ENCODE measurements at regions not wholly inside any gene's neighbourhood (a gene's known extent, or its start where the extent isn't known, plus 50 kb on each side); places are given as distances from the start of the nearest gene placed in this dataset.

DNA sequence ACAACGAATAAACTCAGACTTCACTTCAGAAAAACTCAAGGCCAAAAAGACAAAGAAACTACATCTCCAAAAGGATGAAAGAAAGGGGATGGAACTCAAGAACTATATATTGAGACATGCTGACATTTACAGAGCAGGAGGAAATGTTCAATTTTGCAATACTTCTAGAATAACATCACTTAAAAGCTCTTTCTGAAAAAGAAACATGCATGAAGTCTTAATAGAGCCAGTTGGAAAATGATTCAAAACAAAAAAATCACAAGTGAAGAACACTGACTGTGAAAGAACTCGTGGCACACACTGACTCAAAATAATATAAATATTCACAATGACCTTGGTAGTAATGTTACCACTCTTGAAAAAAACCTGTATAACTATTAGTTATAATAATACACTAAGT lies 267.8 kb upstream of the NREP start:
- no peak for DNase-seq

DNA sequence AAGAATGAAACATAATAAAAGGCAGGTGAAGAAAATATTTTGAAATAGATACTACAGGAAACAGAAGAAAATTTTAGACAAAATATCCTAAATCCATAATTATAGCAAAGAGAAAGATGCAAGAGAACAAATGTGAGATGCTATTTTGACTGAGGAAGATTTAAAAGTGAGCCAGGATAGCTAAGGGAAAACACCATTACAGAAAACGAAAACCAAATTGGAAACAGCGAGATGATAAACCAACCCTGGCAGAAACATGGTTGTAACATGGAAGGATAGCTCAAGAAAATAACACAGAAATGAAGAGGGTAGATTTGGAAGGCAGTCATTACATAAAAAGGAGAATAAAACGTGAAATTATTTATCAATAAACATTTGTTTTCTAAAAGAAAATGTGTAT lies 267.2 kb upstream of the NREP start:
- DNase-seq = no peak

DNA sequence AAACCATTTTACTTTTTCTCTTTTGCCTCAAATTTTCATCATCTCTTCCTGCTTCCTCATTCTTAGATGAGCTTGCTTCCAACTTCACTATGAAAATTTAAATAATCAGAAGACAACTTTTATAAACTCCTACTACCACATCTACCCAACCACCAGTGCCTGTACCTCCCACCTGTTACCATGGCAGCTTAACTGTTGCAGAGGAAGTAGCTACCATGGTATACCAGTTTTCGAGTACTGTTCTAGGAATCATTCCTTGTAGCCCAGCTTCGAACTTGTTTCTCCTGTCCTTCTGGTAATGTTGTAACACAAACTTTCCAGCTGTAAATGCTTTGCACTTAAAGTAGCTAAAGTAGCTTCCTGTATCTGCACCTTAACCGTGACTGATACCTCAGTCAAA lies 266.8 kb upstream of the NREP start:
- no peak for DNase-seq

DNA sequence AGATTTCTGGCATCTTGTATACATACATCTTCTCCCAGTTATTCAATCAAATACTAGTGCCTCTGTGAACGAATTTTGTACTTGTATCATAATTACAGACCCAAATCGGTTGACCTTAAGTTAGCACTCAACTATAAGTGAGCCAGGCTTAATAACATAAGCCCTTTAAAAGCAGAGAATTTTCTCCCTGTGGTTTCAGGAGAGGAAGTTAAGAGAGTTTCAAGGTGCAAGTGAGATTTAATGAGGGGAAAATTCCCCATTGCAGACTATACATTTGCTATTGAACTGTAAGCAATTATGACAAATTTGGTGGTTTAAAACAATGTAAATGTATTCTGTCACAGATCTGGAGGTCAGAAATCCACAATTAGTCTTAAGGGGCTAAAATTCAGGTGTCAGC lies 261.9 kb upstream of the NREP start:
- DNase-seq = no peak

DNA sequence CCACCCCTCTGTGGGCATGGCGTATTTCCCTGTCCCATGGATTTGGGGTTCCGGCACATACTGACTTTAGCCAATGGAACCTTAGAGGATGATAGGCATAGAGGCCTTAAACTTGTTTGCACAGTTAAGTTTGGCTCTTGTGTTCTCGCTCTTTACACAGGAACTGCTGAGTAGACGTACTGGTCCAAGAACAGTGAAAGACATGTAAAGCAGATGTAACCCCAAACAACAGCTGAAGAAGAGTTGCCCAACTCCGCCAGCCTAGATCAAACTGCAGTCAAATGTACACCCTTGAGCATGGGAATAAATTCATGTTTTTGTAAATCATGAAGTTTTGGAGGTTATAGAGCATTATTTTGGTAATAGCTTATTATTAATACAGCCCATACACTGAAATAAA lies 260.0 kb upstream of the NREP start:
- DNase-seq = no peak

DNA sequence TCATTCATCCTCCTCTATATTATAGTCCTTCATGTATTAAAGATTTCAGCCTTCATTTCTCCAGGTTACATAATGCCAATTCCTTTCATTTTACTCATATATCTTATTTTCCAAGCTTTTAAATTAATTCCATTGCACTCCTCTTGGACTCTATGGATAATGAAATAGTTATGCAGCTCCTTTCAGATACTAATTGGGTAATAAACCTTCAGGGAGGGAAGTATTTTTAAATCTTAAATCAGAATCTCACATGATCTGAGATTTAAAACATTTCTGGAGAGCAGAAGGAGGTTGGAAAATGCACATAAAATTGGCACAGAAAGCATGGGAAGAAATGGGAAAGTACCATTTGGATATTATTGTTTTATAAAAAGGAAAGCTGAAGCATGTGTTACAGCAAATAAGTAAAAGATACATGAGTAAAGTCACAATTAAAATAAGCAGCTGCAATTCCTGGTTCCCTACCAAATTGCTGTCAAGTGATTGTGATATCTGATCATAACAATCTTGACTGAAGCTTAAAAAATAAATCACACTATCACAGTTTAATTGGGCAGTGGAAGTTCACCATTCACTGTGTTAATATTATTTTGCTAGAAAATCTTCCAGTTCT lies 257.9 kb upstream of the NREP start:
- no peak for DNase-seq

DNA sequence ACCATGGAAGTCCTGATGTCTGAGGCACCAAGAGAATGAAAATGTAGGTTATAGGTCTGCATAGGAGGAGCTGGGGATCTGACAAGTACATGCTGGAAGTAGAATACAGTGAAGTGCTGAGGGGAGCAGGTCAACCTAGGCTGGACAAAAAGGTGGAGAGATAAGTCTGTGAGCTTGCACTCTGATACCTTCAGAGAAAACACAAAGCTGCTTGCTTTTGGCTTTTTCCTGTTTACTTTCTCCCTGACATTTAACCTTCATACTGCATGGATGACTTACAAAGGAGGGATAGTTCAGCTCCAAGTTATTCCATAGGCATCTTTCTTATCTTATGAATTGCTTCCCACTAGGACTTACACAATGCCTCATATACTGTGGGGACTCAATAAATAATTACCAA lies 256.7 kb upstream of the NREP start:
- DNase-seq = no peak

DNA sequence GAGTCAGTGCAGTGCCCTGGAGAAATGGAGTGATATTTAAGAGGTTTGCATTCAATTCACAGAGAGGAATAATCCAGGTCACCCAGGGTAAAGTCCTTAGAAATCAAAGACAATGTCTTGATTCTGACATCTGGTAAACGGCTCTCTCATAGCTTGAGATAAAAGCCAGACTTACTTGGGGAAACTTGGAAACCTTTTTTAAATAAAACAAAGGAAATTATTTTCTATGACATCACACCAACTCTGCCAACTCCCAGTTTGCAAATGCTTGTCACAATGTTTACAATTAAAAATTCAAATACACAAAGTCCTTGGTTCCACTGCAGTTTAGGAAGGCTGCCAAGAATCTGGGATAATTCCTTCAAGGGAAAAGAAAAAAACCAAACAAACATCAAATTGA lies 255.1 kb upstream of the NREP start:
- no peak for DNase-seq

DNA sequence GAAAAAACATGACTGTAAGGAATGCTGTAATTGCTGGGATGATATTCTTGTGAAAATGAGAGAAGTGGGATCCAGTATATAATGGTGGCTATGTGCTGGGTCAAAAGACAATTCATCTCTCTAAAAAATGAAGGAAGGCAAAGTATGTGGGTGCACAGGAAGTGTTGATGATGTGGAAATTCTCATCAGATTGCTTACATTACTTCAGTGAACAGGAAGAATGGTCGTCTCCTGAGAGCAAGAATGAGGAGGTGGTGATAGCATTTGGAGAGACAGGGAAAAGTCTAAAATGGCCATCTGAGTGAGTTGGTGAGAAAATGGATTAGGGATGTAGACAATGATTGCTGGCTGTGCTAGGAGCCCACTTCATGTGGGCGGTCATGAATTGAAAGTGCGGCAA lies 253.5 kb upstream of the NREP start:
- DNase-seq = no peak

DNA sequence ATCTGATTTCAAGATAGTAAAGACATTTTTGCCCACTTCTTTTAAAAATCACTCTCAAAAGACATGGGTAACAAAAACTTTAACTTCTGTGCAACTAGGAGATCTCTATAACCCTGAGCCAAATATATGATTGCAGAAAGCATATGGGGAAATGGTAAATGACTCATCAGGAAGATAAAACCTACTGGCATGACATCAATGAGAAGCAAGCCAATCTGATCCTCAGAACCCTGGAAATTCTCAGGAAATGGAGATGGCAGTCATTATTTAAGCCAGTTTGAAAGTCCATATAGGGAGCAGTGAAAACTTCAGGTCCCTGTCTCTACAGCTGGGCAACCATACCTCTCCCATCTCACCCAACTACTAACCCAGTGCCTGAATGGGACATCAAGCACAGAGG lies 249.7 kb upstream of the NREP start:
- no peak for DNase-seq

DNA sequence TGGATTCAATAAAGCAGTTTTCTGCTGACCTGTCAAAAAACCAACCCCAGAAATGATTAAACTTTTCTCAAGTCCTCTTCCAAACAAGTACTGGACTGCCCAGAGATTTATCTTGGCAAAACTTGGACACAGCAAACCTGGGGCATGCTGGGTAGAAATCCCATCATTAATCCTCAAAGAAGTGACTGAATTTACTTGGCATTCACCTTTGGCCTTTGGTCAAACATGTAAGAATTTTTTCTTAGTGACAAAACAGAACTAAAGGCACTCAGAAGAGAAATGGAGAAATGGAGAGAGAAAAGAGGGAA lies 248.6 kb upstream of the NREP start:
- DNase-seq = no peak

DNA sequence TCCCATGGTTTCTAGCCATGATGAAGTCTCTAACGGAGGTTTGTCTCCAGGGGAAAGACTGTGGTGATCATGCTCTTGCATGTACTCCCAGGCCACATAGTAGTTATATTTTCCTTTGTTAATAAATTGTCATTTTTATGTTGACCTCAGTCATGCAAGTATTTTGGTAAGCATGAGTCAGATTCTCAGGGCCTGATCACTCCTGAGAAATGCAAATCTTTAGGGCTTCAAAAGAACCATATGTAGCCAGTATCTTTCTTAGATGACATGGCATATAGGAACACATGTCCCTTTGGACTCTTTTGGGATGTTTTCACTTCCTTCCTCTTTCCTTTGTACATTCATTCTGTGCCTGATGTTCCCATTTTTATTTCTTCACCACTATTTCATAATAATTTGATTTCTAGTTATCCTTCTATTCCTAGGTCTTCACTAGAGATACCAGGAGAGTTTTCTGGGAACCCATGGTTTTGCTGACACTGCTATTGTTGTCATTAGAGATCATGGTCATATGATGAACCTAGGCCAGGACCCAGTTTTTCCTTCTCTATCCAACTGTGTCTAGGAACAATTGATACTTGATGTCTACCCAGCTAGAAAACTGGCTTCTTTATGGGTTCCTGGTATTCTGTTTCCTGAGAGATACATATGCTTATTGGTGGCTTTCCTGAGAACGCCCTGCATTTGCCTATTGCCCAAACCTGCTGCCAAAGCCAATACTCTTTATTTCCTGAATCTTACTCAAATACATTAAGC lies 248.1 kb upstream of the NREP start:
- no peak for DNase-seq

DNA sequence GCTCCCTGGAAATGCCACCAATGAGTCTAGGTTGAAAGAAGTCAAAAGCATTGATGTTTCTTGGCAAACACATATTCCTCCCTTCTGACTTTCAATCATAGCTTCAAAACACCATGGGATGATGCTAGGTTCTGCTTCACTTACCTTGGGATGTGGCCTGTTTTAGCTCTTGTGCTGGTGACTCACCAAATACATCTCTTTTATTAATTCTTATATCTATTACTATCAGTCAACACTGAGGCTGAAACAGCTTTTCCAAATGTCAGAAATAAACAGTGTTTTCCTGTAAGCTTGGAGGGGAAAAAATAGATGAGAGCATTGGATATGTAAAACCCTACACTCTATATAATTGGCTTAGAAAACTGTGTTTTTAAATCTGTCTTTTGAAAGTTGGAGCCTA lies 245.4 kb upstream of the NREP start:
- no peak for DNase-seq

DNA sequence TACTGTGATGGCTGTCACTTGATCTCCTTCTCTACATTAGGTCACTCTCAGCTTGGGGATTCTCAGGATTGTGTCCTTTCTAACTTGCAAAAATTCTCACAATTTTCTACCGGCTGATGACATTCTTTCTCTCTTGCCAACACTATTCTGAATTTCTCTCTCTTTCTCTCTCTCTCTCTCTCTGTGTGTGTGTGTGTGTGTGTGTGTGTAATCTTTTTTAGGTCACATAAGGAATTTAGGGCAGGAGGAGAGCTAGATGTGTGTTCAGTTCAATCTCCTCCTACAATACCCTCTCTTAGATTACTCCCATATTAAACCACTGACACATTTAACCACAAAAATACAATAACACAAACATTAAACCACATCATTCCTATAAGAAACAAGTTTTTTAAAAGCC lies 242.3 kb upstream of the NREP start:
- no peak for DNase-seq

DNA sequence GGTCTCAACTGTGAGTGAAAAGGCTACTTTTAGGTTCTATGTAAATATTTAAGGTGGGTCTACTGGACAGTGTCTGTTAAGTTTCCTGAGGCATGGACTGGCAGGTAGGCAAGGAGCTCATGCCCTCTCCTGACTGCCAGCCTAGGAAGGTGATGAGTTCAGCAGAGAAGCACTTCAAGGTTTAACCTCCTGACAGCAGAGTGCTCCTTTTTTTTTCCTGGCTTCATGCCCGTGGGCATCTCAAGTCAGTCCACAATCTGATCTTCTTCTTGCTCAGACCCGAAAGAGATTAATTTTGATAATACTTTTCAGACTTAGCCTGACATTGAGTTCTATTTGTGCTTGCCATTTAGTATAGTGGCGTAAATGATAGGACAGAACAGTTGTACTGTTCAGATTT lies 241.9 kb upstream of the NREP start:
- DNase-seq = no peak

DNA sequence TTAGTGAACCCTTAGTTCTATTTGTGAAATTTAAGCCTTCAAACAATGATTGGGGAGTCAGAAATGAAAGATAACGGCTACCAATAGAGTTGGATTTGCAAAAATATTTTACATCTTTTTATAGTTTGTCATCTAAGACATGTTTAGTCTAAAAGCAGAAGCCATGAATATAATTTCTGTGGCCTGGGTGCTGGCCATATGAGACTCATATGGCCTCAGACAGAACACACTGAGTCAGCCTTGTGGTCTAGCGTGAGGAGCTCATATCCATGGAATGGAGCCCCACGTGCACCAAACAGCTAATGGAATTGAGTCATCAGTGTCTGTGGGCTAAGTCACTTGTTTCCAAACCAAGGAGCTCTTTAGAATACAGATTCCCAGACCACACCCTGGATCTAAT lies 240.7 kb upstream of the NREP start:
- DNase-seq = no peak

DNA sequence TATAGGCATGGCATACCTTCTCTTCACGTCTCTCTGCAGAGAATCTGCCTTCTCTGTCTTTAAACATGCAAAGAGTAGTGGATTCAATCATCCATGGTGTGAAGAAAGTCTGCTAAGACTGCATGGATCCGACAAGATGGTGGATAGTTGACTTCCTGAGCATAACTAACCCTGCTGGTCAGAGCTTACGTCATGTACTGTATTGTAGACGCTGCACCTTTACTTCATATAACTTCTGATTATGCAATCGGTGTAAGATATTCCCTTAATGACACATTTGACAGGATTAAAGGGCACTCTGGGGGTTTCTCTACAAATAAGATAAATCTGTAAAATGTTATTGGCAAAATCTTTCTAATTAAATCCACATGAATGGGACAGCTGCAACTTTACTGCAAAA lies 240.3 kb upstream of the NREP start:
- DNase-seq = no peak

DNA sequence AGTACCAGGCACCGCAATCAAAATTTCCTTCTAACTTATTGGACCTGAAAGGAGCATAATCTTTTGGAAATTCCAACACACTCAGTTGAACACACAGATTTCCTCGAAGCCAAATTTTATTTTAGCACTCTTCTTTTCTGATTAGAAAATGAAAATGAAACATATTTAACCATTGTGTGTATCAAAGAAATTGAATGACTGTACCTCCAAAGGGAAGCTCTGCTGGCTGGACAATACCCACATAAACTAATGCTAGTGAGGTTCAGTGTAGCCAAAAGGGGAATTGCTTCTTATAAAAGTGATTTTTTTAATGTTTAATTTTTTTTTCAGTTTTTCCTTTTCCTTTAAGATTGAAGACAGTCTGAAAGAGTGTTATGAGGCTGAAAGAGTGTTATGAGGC lies 239.6 kb upstream of the NREP start:
- DNase-seq = no peak

DNA sequence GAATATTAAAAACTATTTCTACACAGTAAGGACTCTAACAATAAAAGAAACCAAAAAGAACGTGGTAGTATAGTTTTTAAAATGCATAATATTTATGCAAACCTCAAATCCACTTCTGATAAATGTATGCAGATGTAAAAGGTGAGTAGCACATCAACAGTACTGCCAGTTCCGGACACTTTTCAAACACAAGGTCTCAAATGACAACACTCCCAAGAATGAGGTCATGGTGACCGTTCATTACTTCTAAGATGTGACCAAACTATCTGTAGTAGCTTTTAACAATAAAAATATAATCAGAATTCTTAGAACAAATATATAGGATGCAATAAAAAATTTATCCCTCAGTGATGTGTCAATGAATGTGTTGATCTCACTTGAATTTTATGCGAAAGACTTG lies 238.7 kb upstream of the NREP start:
- no peak for DNase-seq

DNA sequence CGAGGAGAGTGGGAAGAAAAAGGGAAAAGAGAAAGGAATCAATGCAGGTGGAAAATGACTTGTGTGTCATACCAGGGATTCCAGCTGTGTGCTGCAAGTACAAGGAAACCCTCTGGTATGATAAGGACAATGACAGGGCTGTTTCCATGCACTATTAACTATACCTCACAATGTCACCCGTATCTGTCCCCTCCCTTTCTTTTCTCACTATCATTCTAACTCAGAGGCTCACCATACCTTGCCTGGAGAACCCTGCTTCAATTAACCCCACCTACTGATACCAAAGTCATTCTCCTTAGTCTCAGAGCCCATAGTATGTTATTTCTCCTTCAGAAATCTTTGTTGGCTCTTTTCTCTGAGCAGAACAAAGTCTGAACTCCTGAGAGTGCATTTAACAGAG lies 236.2 kb upstream of the NREP start:
- DNase-seq = no peak

DNA sequence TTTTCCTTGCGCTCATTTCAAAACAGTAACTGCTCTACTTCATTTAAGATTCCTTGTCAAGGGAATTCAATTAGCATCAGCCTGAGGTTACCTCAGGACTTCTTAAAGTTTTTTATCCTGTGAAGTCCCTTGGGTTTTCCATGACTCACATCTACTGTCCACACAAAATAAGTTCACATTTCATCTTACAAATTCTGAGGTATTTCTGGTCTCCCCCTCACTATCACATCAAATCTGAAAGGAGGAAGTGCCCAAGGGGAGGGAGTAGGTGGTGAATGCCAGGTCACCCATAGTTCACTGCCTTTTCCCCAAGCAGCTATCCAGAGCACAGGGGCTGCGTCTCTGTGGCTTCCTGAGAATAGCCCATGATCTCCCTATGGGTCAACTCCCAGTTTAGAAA lies 227.1 kb upstream of the NREP start:
- no peak for DNase-seq

DNA sequence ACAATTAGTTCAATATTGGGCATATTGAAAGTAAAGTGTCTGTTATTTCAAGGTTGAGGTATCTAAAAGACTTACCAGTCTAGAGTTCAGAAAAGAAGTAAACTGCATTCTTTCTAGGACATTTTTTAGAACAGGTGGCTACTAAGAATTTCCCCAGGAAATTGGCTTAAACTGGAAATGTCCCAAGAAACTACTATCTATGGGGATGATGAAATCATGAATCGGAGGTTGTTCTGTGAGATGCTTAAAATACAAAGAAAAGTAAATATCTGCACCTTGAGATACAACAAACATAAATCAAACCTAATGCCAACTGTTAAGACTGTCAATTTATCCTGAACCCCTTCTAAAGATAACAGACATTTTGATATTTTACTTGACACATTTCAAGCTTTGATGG lies 226.5 kb upstream of the NREP start:
- DNase-seq = no peak

DNA sequence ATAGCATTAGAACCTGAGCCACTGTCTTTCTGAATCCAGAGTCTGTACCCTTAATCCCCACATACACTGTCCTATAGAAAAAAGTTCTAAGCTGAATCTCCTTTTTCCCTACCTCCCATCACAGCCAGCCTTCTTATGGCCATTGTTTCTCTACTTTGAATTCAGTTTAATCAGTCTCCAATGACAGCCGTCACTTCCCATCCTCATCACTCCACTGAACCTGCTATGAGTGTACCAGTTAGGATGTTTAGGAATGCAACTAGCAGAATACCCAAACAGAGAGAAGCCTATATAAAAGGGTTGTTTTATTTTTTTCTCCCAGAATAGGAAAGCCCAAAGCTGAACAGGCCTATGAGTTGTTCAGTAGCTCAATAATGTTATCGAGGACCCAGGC lies 220.4 kb upstream of the NREP start:
- DNase-seq = no peak

DNA sequence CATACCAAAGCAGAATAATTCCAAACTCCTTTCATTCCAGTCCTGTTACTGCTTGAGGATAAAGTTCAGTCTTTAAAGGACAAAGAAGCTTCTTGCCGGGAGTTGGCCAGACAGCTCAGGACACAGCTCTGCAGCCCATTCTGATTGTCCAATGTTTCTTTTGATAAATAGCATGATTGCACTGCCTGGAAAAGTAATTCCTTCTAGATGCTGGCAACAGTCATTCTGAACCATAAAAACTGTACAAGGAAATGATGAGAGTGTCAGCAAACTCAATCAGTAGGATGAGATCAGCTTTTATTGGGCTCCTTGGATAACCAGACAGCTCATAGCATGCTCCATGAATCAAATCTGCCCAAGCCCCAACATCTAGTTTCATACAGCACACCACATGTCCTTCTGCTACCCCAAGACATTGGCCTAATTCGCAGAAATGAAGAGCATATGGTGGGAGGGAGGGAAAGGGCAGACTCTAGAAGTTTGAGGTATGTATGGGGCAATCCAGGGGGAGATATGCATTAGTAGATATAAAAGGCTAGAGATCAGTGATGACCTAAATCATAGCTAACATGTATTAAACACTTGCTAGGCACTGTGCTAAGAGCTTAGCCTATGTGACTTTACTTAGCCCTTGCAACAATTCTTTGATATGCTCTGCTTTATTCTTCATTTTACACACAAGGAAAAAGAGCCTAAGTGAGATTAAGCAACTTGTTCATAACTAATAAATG lies 219.9 kb upstream of the NREP start:
- DNase-seq = no peak

DNA sequence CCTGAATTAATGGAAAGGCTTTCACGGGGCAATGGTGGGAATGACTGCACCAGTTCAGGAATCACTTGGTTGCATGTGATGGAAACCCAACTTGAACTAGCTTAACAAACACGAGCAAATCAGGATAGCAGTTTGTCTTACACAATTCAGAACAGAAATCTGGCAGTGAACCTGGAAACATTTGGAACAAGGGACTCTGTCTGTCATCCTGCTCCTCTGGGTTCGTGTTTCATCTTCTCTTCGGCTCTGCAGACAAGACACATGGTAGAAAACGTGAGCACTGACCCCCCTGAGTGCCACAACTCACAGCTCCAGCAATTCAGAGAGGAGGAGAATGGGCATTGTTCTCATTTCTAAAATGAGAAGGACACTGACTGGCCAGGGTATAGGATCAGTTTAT lies 218.1 kb upstream of the NREP start:
- DNase-seq = no peak
